Stimulated activated CD8-positive, alpha-beta memory T cell treated with anti-CD3 and anti-CD28 coated beads, Interleukin-15, amount 100 ng/mL, for 1 hour (primary cell): ENCODE measurements at regions not wholly inside any gene's neighbourhood (a gene's known extent, or its start where the extent isn't known, plus 50 kb on each side); places are given as distances from the start of the nearest gene placed in this dataset.

ENCODE experiments used
- DNase-seq: peaks from one replicate; pipeline ENCODE4 v3.0.0-alpha.2; 2020; ENCODE audit warnings: low read depth

DNA sequence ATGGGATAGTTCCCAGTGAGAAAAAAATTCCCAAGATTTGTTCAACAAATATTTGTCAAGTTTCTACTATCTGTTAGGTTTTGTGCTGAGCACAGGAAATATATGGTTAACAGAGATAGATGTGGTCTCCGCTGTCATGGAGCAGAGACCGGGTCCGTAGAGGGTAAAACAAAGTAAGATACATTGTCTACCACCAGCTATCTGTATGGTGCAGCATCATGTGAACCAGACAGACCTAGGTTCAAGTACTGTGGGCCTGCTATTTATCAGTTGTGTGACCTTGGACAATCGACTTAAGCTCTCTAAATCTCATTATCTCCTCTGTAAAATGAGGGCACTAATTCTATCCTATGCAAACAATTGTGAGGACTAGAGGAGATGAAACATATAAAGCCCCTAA is 109.8 kb downstream of the DUSP10 start:
- DNase-seq = no peak

DNA sequence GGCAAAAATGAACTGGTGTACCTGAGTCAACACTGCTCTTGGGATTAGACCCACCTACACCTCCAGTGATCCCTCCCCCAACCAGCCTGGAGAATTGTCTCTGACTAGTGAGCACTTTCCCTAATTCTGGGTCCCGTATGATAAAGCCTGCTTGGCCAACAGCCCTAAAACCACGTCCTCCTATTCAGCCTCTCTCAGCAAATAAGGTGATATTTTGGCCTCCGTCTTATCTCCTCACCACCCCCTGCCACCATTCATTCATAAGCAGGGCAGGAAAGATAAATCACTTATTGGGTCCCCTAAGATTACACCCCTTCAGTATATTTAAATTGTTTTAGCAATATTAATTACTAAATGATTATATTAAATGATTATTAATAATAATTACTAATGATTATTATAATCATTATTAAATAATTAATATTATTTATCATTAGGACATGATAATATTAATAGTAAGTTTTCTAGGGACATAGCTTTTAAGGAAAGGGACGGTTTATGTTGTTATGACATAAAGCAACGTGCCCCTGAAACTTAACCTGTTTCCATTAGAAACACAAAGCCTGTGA is 108.0 kb downstream of the DUSP10 start:
- DNase-seq = no peak

DNA sequence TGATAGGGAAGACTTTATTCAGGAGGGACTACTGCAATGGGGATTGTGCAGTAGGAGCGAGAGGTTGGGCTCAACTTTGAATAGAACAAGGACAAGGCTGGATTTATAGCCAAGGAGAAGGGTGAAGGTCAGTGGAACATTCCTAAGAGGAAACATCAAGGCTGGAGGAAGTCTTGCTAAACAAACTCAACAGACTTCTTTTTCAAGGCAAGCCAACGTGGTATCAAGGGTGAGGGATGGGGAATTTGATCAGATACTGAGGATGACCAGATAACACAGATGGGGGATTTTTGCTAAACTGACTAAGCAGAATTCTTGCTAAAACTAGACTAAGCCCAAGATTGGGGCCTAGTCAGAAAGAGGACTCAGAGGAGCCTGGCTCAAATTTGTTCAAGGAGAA is 107.3 kb downstream of the DUSP10 start:
- DNase-seq = no peak

DNA sequence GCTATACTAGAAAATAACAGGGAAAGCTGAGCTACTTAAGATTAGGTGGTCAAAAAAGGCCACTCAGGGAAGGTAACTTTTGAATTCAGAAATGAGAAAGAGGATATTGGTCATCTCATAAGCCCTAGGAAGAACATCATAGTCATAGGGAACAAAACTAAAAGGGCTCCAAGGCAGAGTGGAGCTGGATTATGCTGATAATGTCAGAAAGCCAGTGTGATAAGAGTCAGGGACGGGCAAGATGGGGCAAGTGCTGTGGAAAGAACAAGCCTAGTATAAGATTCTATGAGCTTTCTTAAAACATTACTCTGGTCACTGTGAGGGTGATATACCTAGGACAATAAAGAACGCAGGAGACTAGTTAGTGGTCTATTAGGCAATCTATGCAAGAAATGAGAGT is 106.6 kb downstream of the DUSP10 start:
- no peak for DNase-seq

GRCh38 chr1:221636096-221636495 is 105.8 kb downstream of the DUSP10 start:
- no peak for DNase-seq

DNA sequence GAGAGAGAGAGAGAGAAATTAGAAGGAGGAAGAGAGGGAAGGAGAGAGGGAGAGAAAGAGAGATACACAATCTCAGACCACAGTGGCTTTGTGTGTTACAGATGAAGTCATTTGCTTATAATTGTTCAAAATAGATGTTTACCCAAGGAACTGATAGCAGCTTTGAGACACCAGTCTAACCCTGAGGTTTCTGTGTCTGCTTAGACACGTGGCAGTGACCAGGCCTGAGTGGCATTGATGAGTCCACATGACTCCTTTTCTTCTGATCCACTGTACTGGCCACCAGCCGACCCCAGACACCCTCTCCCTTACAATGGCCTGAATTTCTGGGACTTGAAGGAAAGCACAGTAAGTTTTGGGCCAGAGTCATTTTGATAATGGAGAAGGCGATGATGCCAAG is 104.9 kb downstream of the DUSP10 start:
- no peak for DNase-seq

DNA sequence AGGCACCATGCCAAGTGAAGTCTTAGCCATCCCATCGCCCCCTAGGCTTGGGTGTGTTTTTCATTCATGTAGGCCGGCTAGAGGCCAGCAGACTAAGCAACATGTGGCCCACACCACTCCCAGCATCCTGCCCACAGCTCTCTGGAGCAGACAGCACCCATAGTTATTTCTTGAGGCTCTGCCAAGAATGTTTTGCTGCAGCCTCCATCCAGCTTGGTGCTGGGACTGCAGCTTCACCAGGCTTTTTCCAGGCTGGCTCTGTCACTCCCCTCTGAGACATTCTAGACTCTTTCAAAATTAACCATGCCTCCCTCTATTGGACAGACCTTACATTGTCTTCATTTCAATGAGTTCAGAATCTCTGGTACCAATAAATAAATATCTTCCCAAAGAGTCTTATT is 104.2 kb downstream of the DUSP10 start:
- DNase-seq = no peak

GRCh38 chr1:221638595-221638994 is 103.3 kb downstream of the DUSP10 start:
- DNase-seq = no peak

- no peak for DNase-seq
Measured at GRCh38 chr1:221641811-221642210, 100.1 kb downstream of the DUSP10 start.

- no peak for DNase-seq
Measured at GRCh38 chr1:221643404-221644144, 98.3 kb downstream of the DUSP10 start.

GRCh38 chr1:221644145-221644448 is 97.8 kb downstream of the DUSP10 start:
- no peak for DNase-seq

GRCh38 chr1:221644663-221645258 is 97.1 kb downstream of the DUSP10 start:
- no peak for DNase-seq

DNA sequence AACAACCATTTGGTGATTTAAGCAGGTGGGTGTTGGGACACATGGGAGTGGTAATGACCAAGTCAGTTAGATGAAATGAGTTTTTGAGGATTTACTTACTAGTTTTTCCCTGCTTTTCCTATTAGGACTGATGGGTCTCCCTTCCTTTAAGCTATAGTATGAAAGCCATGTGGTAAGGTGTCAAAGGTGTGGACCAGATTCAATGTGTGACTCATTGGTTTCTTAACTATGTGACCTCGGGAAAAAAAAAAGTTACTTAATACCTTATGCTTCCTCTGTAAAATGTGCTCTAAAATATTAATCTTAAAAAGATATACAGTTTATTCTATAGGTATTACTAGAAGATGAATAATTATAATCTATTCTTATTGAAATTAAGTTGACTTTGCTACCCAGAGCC is 93.7 kb downstream of the DUSP10 start:
- no peak for DNase-seq
